Lower leg skin (tissue), 4 donors: ENCODE measurements at regions not wholly inside any gene's neighbourhood (a gene's known extent, or its start where the extent isn't known, plus 50 kb on each side); places are given as distances from the start of the nearest gene placed in this dataset.

Experiments
- DNase-seq, 2 donors: peaks; one replicate each; pipeline ENCODE4 v3.0.0-alpha.2; 2019; ENCODE audit warnings: low spot score in 2 of 2
- H3K4me3 ChIP-seq: fragments of 200-600 bp; sonication (generic); 2 replicates; pipeline ENCODE4 v1.5.1; 2017; ENCODE audit warnings: mild to moderate bottlenecking, low read depth; ENCODE audit not compliant: poor library complexity, severe bottlenecking
- POLR2A ChIP-seq, 2 donors: fragments of 450-650 bp; IDR thresholded peaks; one replicate each; pipeline ENCODE4 v1.6.1; 2016 to 2017; ENCODE audit warnings: antibody characterized with exemption in 2 of 2, mild to moderate bottlenecking in 1 of 2, moderate library complexity in 1 of 2
- WGBS, 2 donors: methylation state at CpG; one replicate each; pipeline ENCODE4 v1.1.5; 2018; 5-methylcytosine and 5-hydroxymethylcytosine counted together
- intact Hi-C: fragments of 100-400 bp; cut with DNase I; formaldehyde crosslinking; loops from one replicate; pipeline ENCODE4 v1.15.0; 2023; ENCODE audit warnings: low total_unique reads
- TF ChIP-seq, protein P1 (sequence below), 3 donors: fragments of 450-650 bp; IDR thresholded peaks; one replicate each; pipeline ENCODE4 v1.5.1; 2016; ENCODE audit warnings: antibody characterized with exemption in 3 of 3, mild to moderate bottlenecking in 3 of 3, moderate library complexity in 2 of 3

- 71 to 73% methylated on average over 5 of the region's 5 CpGs for WGBS, 2 donors
- no peak for DNase-seq
- TF ChIP-seq, protein P1, sequence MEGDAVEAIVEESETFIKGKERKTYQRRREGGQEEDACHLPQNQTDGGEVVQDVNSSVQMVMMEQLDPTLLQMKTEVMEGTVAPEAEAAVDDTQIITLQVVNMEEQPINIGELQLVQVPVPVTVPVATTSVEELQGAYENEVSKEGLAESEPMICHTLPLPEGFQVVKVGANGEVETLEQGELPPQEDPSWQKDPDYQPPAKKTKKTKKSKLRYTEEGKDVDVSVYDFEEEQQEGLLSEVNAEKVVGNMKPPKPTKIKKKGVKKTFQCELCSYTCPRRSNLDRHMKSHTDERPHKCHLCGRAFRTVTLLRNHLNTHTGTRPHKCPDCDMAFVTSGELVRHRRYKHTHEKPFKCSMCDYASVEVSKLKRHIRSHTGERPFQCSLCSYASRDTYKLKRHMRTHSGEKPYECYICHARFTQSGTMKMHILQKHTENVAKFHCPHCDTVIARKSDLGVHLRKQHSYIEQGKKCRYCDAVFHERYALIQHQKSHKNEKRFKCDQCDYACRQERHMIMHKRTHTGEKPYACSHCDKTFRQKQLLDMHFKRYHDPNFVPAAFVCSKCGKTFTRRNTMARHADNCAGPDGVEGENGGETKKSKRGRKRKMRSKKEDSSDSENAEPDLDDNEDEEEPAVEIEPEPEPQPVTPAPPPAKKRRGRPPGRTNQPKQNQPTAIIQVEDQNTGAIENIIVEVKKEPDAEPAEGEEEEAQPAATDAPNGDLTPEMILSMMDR (IDR thresholded peaks at IDR 0.05): no peak
- no peak for TF ChIP-seq POLR2A (IDR thresholded peaks at IDR 0.05)
These were observed 287.4 kb downstream of the HAPSTR1 start for GRCh38 chr16:9378876-9379275.

GRCh38 chr16:9380221-9380620, 288.8 kb downstream of the HAPSTR1 start:
- intact Hi-C loops: no loop called here
- TF ChIP-seq, protein P1 (IDR thresholded peaks at IDR 0.05): no peak
- no peak for TF ChIP-seq POLR2A (IDR thresholded peaks at IDR 0.05)
- 69 to 81% methylated on average over 3 of the region's 3 CpGs for WGBS, 2 donors
- no peak for DNase-seq
- H3K4me3 ChIP-seq: no peak overlapping the region

More at GRCh38 chr16:9378876-9379275, 287.4 kb downstream of the HAPSTR1 start:
- intact Hi-C loops: no loop called here
- H3K4me3 ChIP-seq: no peak overlapping the region

- H3K4me3 ChIP-seq: no peak overlapping the region
- TF ChIP-seq, protein P1 (IDR thresholded peaks at IDR 0.05): no peak
- no peak for TF ChIP-seq POLR2A (IDR thresholded peaks at IDR 0.05)
- 68 to 80% methylated on average over 6 of the region's 6 CpGs for WGBS, 2 donors
- DNase-seq: no peak
- intact Hi-C loops: no loop called here
These were observed 290.0 kb downstream of the HAPSTR1 start for GRCh38 chr16:9381399-9381798.

DNA sequence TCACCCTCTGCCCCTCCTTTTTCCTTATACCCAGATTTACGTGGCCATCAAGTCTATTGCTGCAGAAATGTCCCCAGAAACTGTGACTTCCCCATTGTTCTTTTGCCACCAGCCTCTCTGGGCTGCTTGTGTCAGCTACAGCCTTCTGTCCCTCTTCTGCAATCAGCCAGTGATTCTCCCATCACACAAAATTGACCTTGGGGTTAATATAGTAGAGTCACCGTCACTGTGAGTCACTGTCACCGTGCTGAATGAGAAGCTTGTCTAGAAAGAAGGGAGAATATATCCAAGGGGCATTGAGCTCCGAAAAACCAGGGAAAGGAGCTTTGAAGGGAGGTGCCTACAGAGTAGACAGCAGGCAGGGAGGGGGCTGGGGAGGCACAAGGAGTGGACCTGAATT, 290.5 kb downstream of the HAPSTR1 start:
- WGBS, 2 donors: 81 to 83% methylated on average over 4 of the region's 4 CpGs
- TF ChIP-seq, protein P1 (IDR thresholded peaks at IDR 0.05): no peak
- no peak for TF ChIP-seq POLR2A (IDR thresholded peaks at IDR 0.05)
- no peak for DNase-seq
- intact Hi-C loops: no loop called here
- H3K4me3 ChIP-seq: no peak overlapping the region

GRCh38 chr16:9383281-9383680, 291.8 kb downstream of the HAPSTR1 start:
- DNase-seq: no peak
- intact Hi-C loops: no loop called here
- WGBS, 2 donors: 73 to 86% methylated on average over 3 of the region's 3 CpGs
- H3K4me3 ChIP-seq: no peak overlapping the region
- TF ChIP-seq, protein P1 (IDR thresholded peaks at IDR 0.05): no peak
- no peak for TF ChIP-seq POLR2A (IDR thresholded peaks at IDR 0.05)

DNA sequence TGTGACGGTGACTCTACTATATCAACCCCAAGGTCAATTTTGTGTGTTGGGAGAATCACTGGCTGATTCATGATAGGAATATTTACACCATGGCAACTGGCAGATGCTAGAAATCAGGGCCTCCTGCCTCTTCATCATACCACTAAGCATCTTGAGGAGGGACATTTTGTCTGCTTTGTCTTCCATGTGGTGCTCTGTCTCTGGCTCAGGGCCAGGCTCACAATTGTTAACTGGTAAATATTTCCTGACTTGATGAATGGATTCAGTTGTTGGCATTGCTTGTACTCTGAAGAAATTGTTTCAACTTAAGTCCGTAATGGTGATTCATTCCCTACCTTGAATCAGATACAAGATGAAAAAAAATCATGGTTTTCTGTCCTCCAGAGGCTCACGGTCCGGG, 292.7 kb downstream of the HAPSTR1 start:
- TF ChIP-seq, protein P1 (IDR thresholded peaks at IDR 0.05): no peak
- no peak for TF ChIP-seq POLR2A (IDR thresholded peaks at IDR 0.05)
- H3K4me3 ChIP-seq: no peak overlapping the region
- intact Hi-C loops: no loop called here
- no peak for DNase-seq
- 57 to 59% methylated on average over 4 of the region's 4 CpGs for WGBS, 2 donors
